ENCODE measurements at regions not wholly inside any gene's neighbourhood (a gene's known extent, or its start where the extent isn't known, plus 50 kb on each side); places are given as distances from the start of the nearest gene placed in this dataset.

GRCh38 chr18:29156531-29156930 lies 979.6 kb upstream of the CDH2 start:
- TF ChIP-seq CTCF (IDR thresholded peaks at IDR 0.05; ENCODE audit: poor library complexity) (no peak), EZH2 (IDR thresholded peaks at IDR 0.05; ENCODE audit: borderline replicate concordance) (no peak), EZH2phosphoT487 (IDR thresholded peaks at IDR 0.05; ENCODE audit: low read depth, severe bottlenecking, unreplicated experiment) (no peak)

All from hepatocyte (in vitro differentiated cells).